Hepatocyte (in vitro differentiated cells): ENCODE measurements at regions not wholly inside any gene's neighbourhood (a gene's known extent, or its start where the extent isn't known, plus 50 kb on each side); places are given as distances from the start of the nearest gene placed in this dataset.

ENCODE experiments used
- CTCF ChIP-seq: fragments of 200-600 bp; sonication (generic); IDR thresholded peaks from 2 replicates; pipeline ENCODE4 v1.5.1; 2016; ENCODE audit warnings: antibody characterized with exemption, mild to moderate bottlenecking; ENCODE audit not compliant: poor library complexity
- EZH2 ChIP-seq: fragments of 200-600 bp; sonication (generic); IDR thresholded peaks from 2 replicates; pipeline ENCODE4 v1.6.1; 2016; ENCODE audit warnings: antibody characterized with exemption, mild to moderate bottlenecking, borderline replicate concordance
- EZH2phosphoT487 ChIP-seq: fragments of 200-600 bp; sonication (generic); IDR thresholded peaks from one replicate; pipeline ENCODE4 v1.6.1; 2018; ENCODE audit warnings: antibody characterized with exemption, mild to moderate bottlenecking, low read depth, moderate library complexity; ENCODE audit not compliant: unreplicated experiment, severe bottlenecking

- no peak for TF ChIP-seq CTCF
- no peak for TF ChIP-seq EZH2
- TF ChIP-seq EZH2phosphoT487 = no peak
Observed at GRCh38 chr6:153523390-153523789, 392.3 kb upstream of the RGS17 start.
